Endodermal cell (in vitro differentiated cells): ENCODE measurements at regions not wholly inside any gene's neighbourhood (a gene's known extent, or its start where the extent isn't known, plus 50 kb on each side); places are given as distances from the start of the nearest gene placed in this dataset.

Source experiments
- DNase-seq: peaks from one replicate; pipeline ENCODE4 v3.0.0-alpha.2; 2017
- H3K27ac ChIP-seq: 2 replicates; pipeline ENCODE4 v1.5.1; 2013; ENCODE audit warnings: mild to moderate bottlenecking, low read depth, low read length, moderate library complexity
- H3K27me3 ChIP-seq: 2 replicates; pipeline ENCODE4 v1.6.1; 2013; ENCODE audit warnings: mild to moderate bottlenecking, low read length, moderate library complexity; ENCODE audit not compliant: insufficient read depth, control insufficient read depth, poor library complexity, severe bottlenecking
- H3K36me3 ChIP-seq: 2 replicates; pipeline ENCODE4 v1.7.0; 2013; ENCODE audit warnings: mild to moderate bottlenecking, low read length, moderate library complexity; ENCODE audit not compliant: control insufficient read depth, insufficient read depth
- H3K4me1 ChIP-seq: one replicate; pipeline ENCODE4 v1.7.0; 2013; ENCODE audit warnings: low read length; ENCODE audit not compliant: control insufficient read depth, insufficient read depth
- H3K4me3 ChIP-seq: 2 replicates; pipeline ENCODE4 v1.5.1; 2013; ENCODE audit warnings: mild to moderate bottlenecking, low read length, moderate library complexity
- H3K9ac ChIP-seq: 2 replicates; pipeline ENCODE4 v1.6.1; 2013; ENCODE audit warnings: mild to moderate bottlenecking, low read length, moderate library complexity; ENCODE audit not compliant: poor library complexity, severe bottlenecking; ENCODE audit errors: extremely low read depth
- H3K9me3 ChIP-seq: 2 replicates; pipeline ENCODE4 v1.6.1; 2013; ENCODE audit warnings: mild to moderate bottlenecking, low read length, moderate library complexity; ENCODE audit not compliant: control insufficient read depth
- H3K27ac Mint-ChIP-seq: 2 replicates; pipeline ENCODE4 v1.8.0; 2020; ENCODE audit warnings: mixed read lengths
- H3K27me3 Mint-ChIP-seq: 2 replicates; pipeline ENCODE4 v1.8.0; 2021; ENCODE audit warnings: mild to moderate bottlenecking, mixed read lengths; ENCODE audit not compliant: insufficient read depth
- H3K36me3 Mint-ChIP-seq: 2 replicates; pipeline ENCODE4 v1.8.0; 2020; ENCODE audit warnings: low read depth, mixed read lengths
- H3K4me1 Mint-ChIP-seq: 2 replicates; pipeline ENCODE4 v1.8.0; 2020; ENCODE audit warnings: mixed read lengths
- H3K4me3 Mint-ChIP-seq: 2 replicates; pipeline ENCODE4 v1.8.0; 2020; ENCODE audit warnings: mild to moderate bottlenecking, moderate library complexity, mixed read lengths
- H3K9me3 Mint-ChIP-seq: 2 replicates; pipeline ENCODE4 v1.8.0; 2020; ENCODE audit warnings: mild to moderate bottlenecking, mixed read lengths
- CTCF ChIP-seq: fragments of 200-600 bp; sonication (generic); conservative IDR thresholded peaks from 2 replicates; pipeline ENCODE4 v1.5.0; 2021; ENCODE audit warnings: antibody characterized with exemption, mild to moderate bottlenecking
- WGBS, 2 experiments: methylation state at CpG; one replicate each; pipeline versions ENCODE4 v1.1.5 to v1.1.7; 2013; ENCODE audit warnings: missing lambda C conversion rate in 2 of 2, mixed read lengths in 1 of 2; ENCODE audit not compliant: insufficient coverage in 1 of 2, insufficient read length in 1 of 2; 5-methylcytosine and 5-hydroxymethylcytosine counted together

DNA sequence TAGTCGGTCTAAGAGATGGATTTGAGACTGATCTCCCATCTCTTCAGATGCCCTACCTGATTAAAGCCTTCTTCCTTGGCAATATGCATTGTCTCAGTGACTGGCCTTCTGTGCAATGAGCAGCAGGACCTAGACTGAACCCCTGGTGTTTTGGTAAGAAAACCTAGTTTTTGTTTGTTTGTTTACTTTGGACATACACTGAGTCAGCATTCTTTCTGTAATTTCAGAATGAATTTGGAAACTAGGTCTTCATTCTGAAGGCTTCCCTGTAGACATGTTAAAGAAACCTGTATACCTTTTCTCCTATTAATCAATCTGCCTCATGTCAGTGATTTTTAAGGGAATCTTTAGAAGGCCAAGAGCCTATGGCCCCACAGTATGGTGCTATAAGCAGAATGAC is 597.5 kb upstream of the HTR2C start:
- 95% methylated on average over 1 of the region's 1 CpG; no CpG with 5 or more reads in 1 of the 2 experiments for WGBS, 2 experiments

GRCh38 chrX:113982766-113983165 is 601.1 kb upstream of the HTR2C start:
- Mint-ChIP-seq H3K9me3 (peaks cover 61% of the 10 kb centered on the region), H3K27me3 (no peaks in the 10 kb centered on the region), H3K4me3 (no peak overlapping the region), H3K27ac (no peak overlapping the region), H3K36me3 (peaks cover 88% of the 10 kb centered on the region), H3K4me1 (peaks cover 13% of the 10 kb centered on the region)
- Histone ChIP-seq H3K4me1 (no peaks in the 10 kb centered on the region), H3K36me3 (no peaks in the 10 kb centered on the region), H3K27me3 (no peaks in the 10 kb centered on the region), H3K9ac (no peak overlapping the region), H3K9me3 (peaks cover 26% of the 10 kb centered on the region), H3K27ac (no peak overlapping the region), H3K4me3 (no peak overlapping the region)
- no peak for DNase-seq
- no peak for TF ChIP-seq CTCF
- WGBS, 2 experiments: 86% methylated on average over 4 of the region's 4 CpGs; no CpG with 5 or more reads in 1 of the 2 experiments

More for the DNA sequence above, 597.5 kb upstream of the HTR2C start:
- H3K4me3 ChIP-seq: no peak overlapping the region
- H3K9me3 ChIP-seq: peaks cover 26% of the 10 kb centered on the region
- no peak for TF ChIP-seq CTCF
- Mint-ChIP-seq H3K27ac (no peak overlapping the region), H3K4me1 (peaks cover 36% of the 10 kb centered on the region), H3K36me3 (peaks cover 74% of the 10 kb centered on the region), H3K27me3 (no peaks in the 10 kb centered on the region), H3K4me3 (no peak overlapping the region), H3K9me3 (peaks cover 30% of the 10 kb centered on the region)
- H3K27ac ChIP-seq: no peak overlapping the region
- no peak for DNase-seq
- no peaks in the 10 kb centered on the region for H3K4me1 ChIP-seq
- H3K9ac ChIP-seq: no peak overlapping the region
- H3K27me3 ChIP-seq: no peaks in the 10 kb centered on the region
- H3K36me3 ChIP-seq: no peaks in the 10 kb centered on the region

DNA sequence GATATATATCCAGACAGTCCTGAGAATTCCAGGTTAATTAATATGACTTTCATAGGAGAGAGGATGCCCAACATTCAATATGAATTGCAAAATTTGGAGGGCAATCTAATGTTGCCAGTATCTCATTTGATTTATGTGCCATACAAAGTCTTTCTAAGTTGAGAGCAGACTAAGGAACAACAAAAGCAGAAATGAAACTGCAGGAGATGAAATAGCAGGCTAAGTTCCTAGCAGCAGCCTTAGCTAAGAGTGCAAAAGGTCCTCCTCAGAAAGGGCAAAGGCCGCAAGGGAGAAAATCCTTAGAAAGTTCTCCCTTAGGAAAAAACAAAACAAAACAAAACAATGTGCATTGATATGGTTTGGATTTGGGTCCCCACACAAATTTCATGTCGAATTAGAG is 602.9 kb upstream of the HTR2C start:
- no peaks in the 10 kb centered on the region for H3K36me3 ChIP-seq
- H3K27ac ChIP-seq: no peak overlapping the region
- H3K9me3 ChIP-seq: peaks cover 8% of the 10 kb centered on the region
- no peak for TF ChIP-seq CTCF
- DNase-seq: no peak
- H3K36me3 Mint-ChIP-seq: peaks cover 79% of the 10 kb centered on the region
- no CpG with 5 or more reads among the region's 2 CpGs for WGBS, 2 experiments
- H3K4me1 Mint-ChIP-seq: peaks cover 28% of the 10 kb centered on the region
- no peak overlapping the region for H3K27ac Mint-ChIP-seq
- no peaks in the 10 kb centered on the region for H3K27me3 Mint-ChIP-seq
- H3K27me3 ChIP-seq: no peaks in the 10 kb centered on the region
- H3K4me1 ChIP-seq: no peaks in the 10 kb centered on the region
- H3K9ac ChIP-seq: no peak overlapping the region
- H3K9me3 Mint-ChIP-seq: peaks cover 45% of the 10 kb centered on the region
- H3K4me3 ChIP-seq: no peak overlapping the region
- no peak overlapping the region for H3K4me3 Mint-ChIP-seq
